IPS DF 4.7 (cell line): ENCODE measurements at regions not wholly inside any gene's neighbourhood (a gene's known extent, or its start where the extent isn't known, plus 50 kb on each side); places are given as distances from the start of the nearest gene placed in this dataset.

Experiments
- DNase-seq: peaks from one replicate; pipeline ENCODE4 v3.0.0-alpha.2; 2013; ENCODE audit warnings: low spot score; ENCODE audit errors: extremely low read depth

DNA sequence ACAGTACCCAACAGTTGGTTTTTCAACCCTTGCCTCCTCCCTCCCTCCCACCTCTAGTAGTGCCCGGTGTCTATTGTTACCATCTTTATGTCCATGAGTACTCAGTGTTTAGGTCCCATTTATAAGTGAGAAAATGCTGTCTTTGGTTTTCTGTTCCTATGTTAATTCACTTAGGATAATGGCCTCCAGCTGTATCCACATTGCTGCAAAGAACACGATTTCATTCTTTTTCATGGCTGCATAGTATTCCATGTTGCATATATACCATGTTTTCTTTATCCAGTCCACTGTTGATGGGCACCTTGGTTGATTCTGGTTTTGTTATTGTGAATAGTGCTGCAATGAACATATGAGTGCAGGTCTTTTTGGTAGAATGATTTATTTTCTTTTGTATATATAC is 631.3 kb downstream of the MED13L start:
- DNase-seq: no peak

DNA sequence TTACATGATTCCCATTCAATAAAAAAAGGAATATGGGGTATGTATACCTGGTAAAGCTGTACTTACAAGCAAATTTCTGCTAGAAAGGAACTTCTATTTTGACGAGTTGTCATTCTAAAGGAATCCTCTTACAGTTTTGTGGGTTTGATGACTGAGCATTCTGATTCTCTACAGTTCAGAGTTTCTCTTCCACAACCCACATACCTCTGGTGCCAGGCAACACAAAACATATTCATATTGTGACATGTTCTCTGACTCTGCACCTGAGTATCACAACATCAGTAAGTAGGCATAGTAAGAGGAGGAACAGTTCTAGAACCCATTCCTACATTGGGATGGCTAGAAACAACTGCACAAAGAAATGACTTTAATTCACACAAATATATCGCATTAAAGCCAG is 636.6 kb downstream of the MED13L start:
- DNase-seq: no peak

DNA sequence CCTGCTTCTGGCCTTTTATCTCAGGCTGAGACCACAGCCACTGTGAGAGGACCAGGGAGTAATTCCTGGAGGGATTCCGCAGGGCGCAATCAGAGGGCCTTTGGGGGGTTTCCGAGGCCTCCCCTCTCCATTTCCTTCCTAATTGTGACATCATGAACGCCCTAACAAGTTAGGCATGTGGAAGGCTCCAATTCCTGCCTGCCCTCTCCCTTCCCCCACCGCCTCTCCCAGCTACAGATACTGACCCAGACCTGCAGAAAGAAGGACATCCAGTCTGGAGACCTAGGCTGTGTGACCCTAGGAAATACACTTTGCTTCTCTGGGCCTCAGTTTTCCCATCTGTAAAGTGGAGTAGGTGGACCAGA is 637.9 kb downstream of the MED13L start:
- no peak for DNase-seq

- no peak for DNase-seq
Observed at GRCh38 chr12:115638733-115639647, 638.5 kb downstream of the MED13L start.

DNA sequence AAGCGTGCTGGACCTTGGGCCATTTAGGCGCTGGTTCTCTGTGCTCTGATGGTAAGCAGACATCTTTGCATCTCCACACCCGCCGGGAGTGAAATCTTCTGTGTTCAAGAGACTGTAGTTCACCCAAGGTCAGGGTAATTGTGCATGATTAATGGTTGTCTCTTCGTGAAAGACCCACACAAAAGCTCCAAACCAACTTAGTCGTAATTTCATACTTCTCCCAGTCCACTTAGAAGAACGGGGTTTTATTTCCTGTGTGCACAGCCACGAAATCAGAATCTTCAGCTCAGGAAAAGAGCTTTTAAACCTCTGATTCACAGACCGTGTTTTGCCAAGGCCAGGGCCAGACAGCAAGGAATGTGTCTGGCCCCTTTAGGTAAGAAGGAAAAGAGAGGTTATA is 640.9 kb downstream of the MED13L start:
- DNase-seq: no peak

DNA sequence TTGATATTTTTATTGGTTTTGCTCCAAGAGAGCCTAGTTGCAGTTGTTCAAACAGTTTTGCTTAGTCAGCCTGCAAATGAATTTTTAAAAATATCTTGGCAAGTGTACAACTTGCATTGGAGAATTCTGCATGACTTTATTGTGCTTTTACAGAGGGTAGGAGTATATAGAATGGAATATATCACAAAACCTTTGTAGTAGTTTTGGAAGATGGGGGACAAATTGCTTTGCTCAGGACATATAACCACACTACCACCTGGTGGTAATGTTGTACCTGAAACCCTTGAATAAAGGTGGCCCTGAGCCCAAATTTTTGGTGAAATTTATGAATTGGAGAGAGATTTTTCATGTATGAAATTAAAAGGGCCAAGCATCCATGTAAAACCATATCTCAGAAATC is 645.2 kb downstream of the MED13L start:
- DNase-seq: no peak

DNA sequence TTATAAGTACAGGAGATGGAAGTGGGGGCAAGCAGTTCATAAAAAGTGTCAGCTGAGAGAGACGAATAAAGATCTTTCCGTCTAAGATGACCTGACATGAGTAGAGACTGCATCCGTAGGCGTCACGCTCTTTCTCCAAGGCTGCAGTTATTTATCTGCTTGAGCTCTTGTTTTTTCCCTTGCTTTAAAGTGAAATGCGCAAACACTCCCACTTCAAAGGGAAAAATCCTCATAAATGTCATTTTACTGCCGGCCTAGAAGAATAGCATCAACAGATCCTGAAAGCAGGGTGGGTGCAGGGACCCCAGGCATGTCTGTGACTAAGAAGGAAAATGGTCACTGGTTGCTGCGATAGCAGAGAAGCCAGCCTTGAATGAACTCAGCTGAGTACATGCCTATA is 647.4 kb downstream of the MED13L start:
- no peak for DNase-seq

GRCh38 chr12:115626210-115626609 is 651.3 kb downstream of the MED13L start:
- no peak for DNase-seq

GRCh38 chr12:115623764-115624334 is 653.6 kb downstream of the MED13L start:
- no peak for DNase-seq

GRCh38 chr12:115623275-115623674 is 654.2 kb downstream of the MED13L start:
- DNase-seq: no peak

DNA sequence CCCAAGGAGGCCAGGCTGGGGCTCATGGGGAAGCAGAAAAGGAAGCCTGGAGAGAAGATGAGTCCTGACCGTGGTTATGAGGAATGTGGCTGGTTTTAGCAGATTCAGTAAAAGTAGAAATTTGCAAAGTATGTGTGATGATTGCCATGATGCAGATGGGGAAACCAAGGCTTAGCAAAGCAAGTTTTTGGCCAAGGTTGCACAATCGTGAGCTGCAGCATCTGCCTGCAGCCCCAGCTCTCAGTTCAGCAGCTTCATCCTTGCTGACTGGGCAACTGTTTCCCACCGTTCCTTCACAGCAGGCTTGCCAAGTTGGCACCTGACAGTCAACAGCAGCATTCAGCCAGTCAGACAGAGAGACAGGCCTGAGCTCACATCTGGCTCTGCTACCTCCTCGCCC is 656.7 kb downstream of the MED13L start:
- DNase-seq: no peak

- DNase-seq: no peak
Observed at GRCh38 chr12:115619889-115620288, 657.6 kb downstream of the MED13L start.

DNA sequence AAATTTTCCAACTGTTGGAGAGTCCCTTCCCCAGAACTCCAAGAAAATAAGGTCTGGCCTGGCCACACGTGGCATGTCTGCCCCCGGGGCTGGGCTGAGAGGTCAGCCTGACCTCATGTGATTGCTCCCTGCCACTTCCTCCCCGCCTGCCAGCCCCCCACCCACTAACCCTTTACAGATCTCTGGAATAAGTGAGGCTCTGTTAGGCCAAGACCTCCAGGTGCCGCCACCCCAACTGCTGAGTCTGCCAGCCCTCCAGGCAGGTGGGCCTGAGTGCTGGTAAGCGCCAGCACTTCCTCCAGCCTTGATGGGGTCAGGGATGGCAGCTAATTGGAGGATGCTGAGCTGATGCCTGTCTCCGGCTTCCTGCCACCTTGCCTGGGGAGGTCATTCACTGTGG is 658.4 kb downstream of the MED13L start:
- no peak for DNase-seq

GRCh38 chr12:115618105-115618504 is 659.4 kb downstream of the MED13L start:
- DNase-seq: no peak

DNA sequence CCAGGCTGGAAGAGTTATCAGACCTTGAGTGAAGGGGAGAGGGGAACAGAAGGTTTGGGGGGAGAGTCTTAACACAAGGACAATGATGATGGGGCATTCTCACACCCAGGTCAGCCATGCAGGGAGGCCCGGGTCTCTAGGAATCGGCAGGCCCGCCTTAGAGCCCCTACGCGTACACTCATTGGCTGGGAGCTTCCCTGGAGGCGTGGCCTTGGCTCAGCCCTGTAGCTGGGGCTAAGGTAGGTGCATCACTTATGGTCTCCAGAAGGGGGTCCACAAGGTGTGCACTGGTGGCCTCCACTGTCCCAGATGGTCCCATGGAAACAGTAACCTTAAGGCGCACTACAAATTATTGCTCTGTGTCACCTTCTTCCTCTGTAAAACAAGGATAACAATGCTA is 660.1 kb downstream of the MED13L start:
- no peak for DNase-seq

GRCh38 chr12:115611477-115611876 is 666.0 kb downstream of the MED13L start:
- no peak for DNase-seq

DNA sequence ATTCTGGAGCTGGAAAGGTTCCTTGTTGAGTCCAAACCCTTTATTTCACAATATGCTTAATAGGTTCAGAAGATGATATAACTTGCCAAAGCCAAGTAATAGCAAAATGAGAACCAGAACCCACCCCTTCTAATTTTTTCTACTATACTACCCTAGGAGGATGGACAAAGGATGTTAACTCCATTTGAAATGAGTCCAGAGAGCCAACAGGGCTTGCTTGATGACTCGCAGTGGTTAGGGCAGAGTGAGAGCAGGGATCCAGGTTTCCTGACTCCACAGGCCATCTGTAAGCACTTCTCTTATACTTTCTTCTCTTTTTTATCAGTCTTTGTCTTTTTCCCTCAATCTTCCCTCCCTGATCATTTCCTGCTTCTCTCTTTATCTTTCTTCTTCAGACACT is 668.1 kb downstream of the MED13L start:
- DNase-seq: no peak

DNA sequence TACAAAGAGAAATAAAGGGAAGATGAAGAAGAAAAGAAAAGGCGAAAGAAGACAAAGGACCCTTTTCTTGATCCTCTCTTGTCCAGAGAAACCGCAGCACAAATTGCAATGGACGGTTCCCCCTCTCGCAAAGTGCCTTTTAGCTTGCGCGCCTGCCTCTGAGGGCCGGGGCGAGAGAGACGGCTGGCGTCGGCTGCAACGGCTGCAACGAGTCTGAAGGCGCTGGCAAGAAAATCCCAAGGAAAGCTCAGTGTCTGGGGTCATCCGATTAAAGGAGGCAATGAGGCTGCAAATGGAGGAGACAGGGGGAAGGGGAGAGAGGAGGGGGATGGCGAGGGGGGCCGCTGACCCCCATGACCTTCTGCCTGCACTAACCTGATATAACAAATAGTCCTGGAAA is 671.5 kb downstream of the MED13L start:
- DNase-seq: no peak

GRCh38 chr12:115598871-115599811 is 678.4 kb downstream of the MED13L start:
- no peak for DNase-seq

DNA sequence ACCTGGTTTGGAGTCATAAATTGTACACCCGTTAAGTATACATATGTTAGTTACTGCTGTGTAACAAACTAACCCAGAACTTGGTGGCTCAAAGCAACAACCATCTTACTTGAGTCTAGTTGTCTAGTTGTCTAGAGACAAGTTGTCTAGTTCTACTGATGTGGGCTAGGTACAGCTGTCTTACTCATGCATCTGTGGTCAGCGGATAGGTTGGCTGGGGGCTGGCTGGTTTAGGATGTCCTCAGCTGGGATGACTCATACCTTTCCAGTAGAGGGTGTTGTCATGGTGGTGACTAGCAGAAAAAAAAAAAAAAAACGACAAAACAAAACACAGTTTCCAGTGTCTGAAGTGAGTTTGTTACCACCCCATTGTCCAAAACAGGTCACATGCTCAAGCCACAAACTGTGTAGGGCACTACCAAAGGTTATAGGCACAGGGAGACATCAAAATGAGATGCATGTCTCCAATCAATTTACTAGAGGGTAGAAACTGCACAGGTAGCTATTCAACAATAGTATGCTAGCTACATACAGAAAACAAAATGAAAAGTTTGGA is 680.3 kb downstream of the MED13L start:
- no peak for DNase-seq

DNA sequence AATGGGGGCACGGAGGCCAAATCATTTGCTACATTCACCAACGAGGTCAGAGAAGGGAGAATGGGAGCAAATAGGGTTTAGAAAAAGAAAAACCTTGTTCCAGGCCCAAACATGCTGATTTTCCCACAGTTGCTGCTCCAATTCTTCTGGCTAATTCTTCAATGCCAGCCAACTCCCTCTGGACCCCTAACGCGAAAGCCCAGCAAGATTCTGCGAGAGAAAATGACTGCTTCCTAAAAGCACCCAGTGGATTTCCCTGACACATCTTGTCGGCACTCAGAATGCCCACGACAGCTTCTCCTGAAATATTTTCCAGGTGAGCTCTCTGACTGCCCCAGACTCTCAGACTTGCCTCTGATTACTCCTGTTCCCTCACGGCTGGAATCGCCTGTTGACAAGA is 689.4 kb downstream of the MED13L start:
- no peak for DNase-seq

- DNase-seq: no peak
Observed at GRCh38 chr12:115584156-115584555, 693.3 kb downstream of the MED13L start.
